Trophoblast cell (in vitro differentiated cells and primary cell): ENCODE measurements at regions not wholly inside any gene's neighbourhood (a gene's known extent, or its start where the extent isn't known, plus 50 kb on each side); places are given as distances from the start of the nearest gene placed in this dataset.

Source experiments
- DNase-seq, 2 donors: peaks; one replicate each; pipeline ENCODE4 v3.0.0-alpha.2; 2016
- H2AFZ ChIP-seq: 2 replicates; pipeline ENCODE4 v1.6.1; 2013; ENCODE audit warnings: low read length, moderate library complexity, mild to moderate bottlenecking; ENCODE audit not compliant: insufficient read depth, poor library complexity
- H2AK5ac ChIP-seq: 2 replicates; pipeline ENCODE4 v1.6.1; 2013; ENCODE audit warnings: mild to moderate bottlenecking, low read length
- H2BK120ac ChIP-seq: 2 replicates; pipeline ENCODE4 v1.6.1; 2013; ENCODE audit warnings: low read length, mild to moderate bottlenecking, moderate library complexity; ENCODE audit not compliant: insufficient read depth, poor library complexity
- H2BK12ac ChIP-seq: 2 replicates; pipeline ENCODE4 v1.6.1; 2013; ENCODE audit warnings: mild to moderate bottlenecking, low read length, moderate library complexity
- H2BK5ac ChIP-seq: 2 replicates; pipeline ENCODE4 v1.6.1; 2013; ENCODE audit warnings: low read length, low read depth, moderate library complexity, mild to moderate bottlenecking; ENCODE audit not compliant: poor library complexity
- H3K14ac ChIP-seq: 2 replicates; pipeline ENCODE4 v1.6.1; 2013; ENCODE audit warnings: mild to moderate bottlenecking, low read length
- H3K18ac ChIP-seq: 2 replicates; pipeline ENCODE4 v1.6.1; 2013; ENCODE audit warnings: mild to moderate bottlenecking, low read length
- H3K23ac ChIP-seq: 2 replicates; pipeline ENCODE4 v1.6.1; 2013; ENCODE audit warnings: low read length
- H3K27ac ChIP-seq: 2 replicates; pipeline ENCODE4 v1.5.1; 2013; ENCODE audit warnings: low read depth, mild to moderate bottlenecking, inconsistent platforms, low read length, moderate library complexity
- H3K27me3 ChIP-seq: 2 replicates; pipeline ENCODE4 v1.6.1; 2013; ENCODE audit warnings: inconsistent platforms, mild to moderate bottlenecking, low read length, moderate library complexity; ENCODE audit not compliant: insufficient read depth
- H3K36me3 ChIP-seq, 2 experiments: 1 replicate in 1 of 2; 2 replicates in 1 of 2; pipeline ENCODE4 v1.6.1; 2013; ENCODE audit warnings: low read length in 2 of 2, mild to moderate bottlenecking in 2 of 2, moderate library complexity in 1 of 2; ENCODE audit not compliant: insufficient read depth in 2 of 2, control insufficient read depth in 1 of 2
- H3K4ac ChIP-seq: 2 replicates; pipeline ENCODE4 v1.6.1; 2013; ENCODE audit warnings: low read depth, mild to moderate bottlenecking, low read length, moderate library complexity
- H3K4me1 ChIP-seq, 2 experiments: 1 replicate in 1 of 2; 2 replicates in 1 of 2; pipeline ENCODE4 v1.6.1; 2013; ENCODE audit warnings: low read length in 2 of 2, mild to moderate bottlenecking in 2 of 2, moderate library complexity in 1 of 2; ENCODE audit not compliant: insufficient read depth in 2 of 2, control insufficient read depth in 1 of 2
- H3K4me2 ChIP-seq: 2 replicates; pipeline ENCODE4 v1.6.1; 2013; ENCODE audit warnings: inconsistent platforms, mild to moderate bottlenecking, low read length, moderate library complexity
- H3K4me3 ChIP-seq: 2 replicates; pipeline ENCODE4 v1.5.1; 2013; ENCODE audit warnings: mild to moderate bottlenecking, low read depth, low read length, inconsistent platforms
- H3K79me1 ChIP-seq: one replicate; pipeline ENCODE4 v1.6.1; 2013; ENCODE audit warnings: low read length
- H3K79me2 ChIP-seq: 2 replicates; pipeline ENCODE4 v1.6.1; 2013; ENCODE audit warnings: low read length, mild to moderate bottlenecking; ENCODE audit not compliant: control insufficient read depth, insufficient read depth, poor library complexity
- H3K9ac ChIP-seq: 2 replicates; pipeline ENCODE4 v1.6.1; 2013; ENCODE audit warnings: mild to moderate bottlenecking, low read length
- H3K9me3 ChIP-seq: 2 replicates; pipeline ENCODE4 v1.6.1; 2013; ENCODE audit warnings: low read depth, mild to moderate bottlenecking, control low read depth, inconsistent platforms, low read length; ENCODE audit not compliant: insufficient read depth
- H4K12ac ChIP-seq: 2 replicates; pipeline ENCODE4 v1.6.1; 2013; ENCODE audit warnings: low read depth, mild to moderate bottlenecking, low read length, moderate library complexity
- H4K8ac ChIP-seq: 2 replicates; pipeline ENCODE4 v1.6.1; 2013; ENCODE audit warnings: low read depth, mild to moderate bottlenecking, low read length, moderate library complexity
- H4K91ac ChIP-seq: one replicate; pipeline ENCODE4 v1.6.1; 2013; ENCODE audit warnings: low read depth, mild to moderate bottlenecking, low read length, moderate library complexity
- WGBS: extraction: QIAGEN DNeasy Blood & Tissue Kit; methylation state at CpG from one replicate; pipeline ENCODE4 v1.1.7; 2013; ENCODE audit warnings: missing lambda C conversion rate; ENCODE audit not compliant: insufficient read length, insufficient coverage; ENCODE audit errors: extremely low coverage; 5-methylcytosine and 5-hydroxymethylcytosine counted together

GRCh38 chr19:28971513-28971912, 241.4 kb downstream of the UQCRFS1 start:
- no peaks in the 10 kb centered on the region for H3K4me1 ChIP-seq
- no peak overlapping the region for H4K91ac ChIP-seq
- no peak overlapping the region for H3K23ac ChIP-seq
- H2AK5ac ChIP-seq: no peak overlapping the region
- H3K36me3 ChIP-seq: no peaks in the 10 kb centered on the region
- no peak overlapping the region for H2AFZ ChIP-seq
- no peak overlapping the region for H3K4me2 ChIP-seq
- no peak for DNase-seq
- H2BK12ac ChIP-seq: no peak overlapping the region
- H3K18ac ChIP-seq: no peak overlapping the region
- H4K8ac ChIP-seq: no peak overlapping the region
- no peak overlapping the region for H3K14ac ChIP-seq
- H3K27ac ChIP-seq: no peak overlapping the region
- H3K9ac ChIP-seq: no peak overlapping the region
- no peak overlapping the region for H2BK120ac ChIP-seq
- no peaks in the 10 kb centered on the region for H3K27me3 ChIP-seq
- H2BK5ac ChIP-seq: no peak overlapping the region
- no peak overlapping the region for H3K4ac ChIP-seq
- no CpG with 5 or more reads among the region's 2 CpGs for WGBS
- H3K79me2 ChIP-seq: no peaks in the 10 kb centered on the region
- no peaks in the 10 kb centered on the region for H3K9me3 ChIP-seq
- H3K79me1 ChIP-seq: no peaks in the 10 kb centered on the region
- no peak overlapping the region for H4K12ac ChIP-seq
- H3K4me3 ChIP-seq: no peak overlapping the region

- Histone ChIP-seq H3K79me1 (no peaks in the 10 kb centered on the region), H3K27ac (no peak overlapping the region), H3K14ac (no peak overlapping the region), H3K36me3 (no peaks in the 10 kb centered on the region), H3K79me2 (no peaks in the 10 kb centered on the region), H3K9me3 (no peaks in the 10 kb centered on the region), H3K18ac (no peak overlapping the region), H2AK5ac (no peak overlapping the region), H4K91ac (no peak overlapping the region), H3K27me3 (no peaks in the 10 kb centered on the region), H3K4me3 (no peak overlapping the region), H3K4ac (no peak overlapping the region), H2BK5ac (no peak overlapping the region), H3K4me1 (no peaks in the 10 kb centered on the region), H4K8ac (no peak overlapping the region), H2AFZ (no peak overlapping the region), H2BK120ac (no peak overlapping the region), H3K23ac (no peak overlapping the region), H2BK12ac (no peak overlapping the region), H3K9ac (no peak overlapping the region), H4K12ac (no peak overlapping the region), H3K4me2 (no peak overlapping the region)
- DNase-seq: no peak
- no CpG with 5 or more reads among the region's 6 CpGs for WGBS
Observed at GRCh38 chr19:28971049-28971448, 241.9 kb downstream of the UQCRFS1 start.

- Histone ChIP-seq H2BK120ac (no peak overlapping the region), H3K27me3 (no peaks in the 10 kb centered on the region), H3K4me1 (no peaks in the 10 kb centered on the region), H3K79me2 (no peaks in the 10 kb centered on the region), H3K14ac (no peak overlapping the region), H3K27ac (no peak overlapping the region), H4K12ac (no peak overlapping the region), H3K4me3 (no peak overlapping the region), H3K4ac (no peak overlapping the region), H3K9me3 (no peaks in the 10 kb centered on the region), H3K36me3 (no peaks in the 10 kb centered on the region), H4K8ac (no peak overlapping the region), H2AFZ (no peak overlapping the region), H4K91ac (no peak overlapping the region), H3K4me2 (no peak overlapping the region), H2BK5ac (no peak overlapping the region), H3K79me1 (no peaks in the 10 kb centered on the region), H3K18ac (no peak overlapping the region), H2BK12ac (no peak overlapping the region), H3K23ac (no peak overlapping the region), H3K9ac (no peak overlapping the region), H2AK5ac (no peak overlapping the region)
- DNase-seq: no peak
- WGBS: no CpG with 5 or more reads among the region's 2 CpGs
Observed at GRCh38 chr19:28968721-28969120, 244.2 kb downstream of the UQCRFS1 start.

GRCh38 chr19:28966737-28967399, 246.1 kb downstream of the UQCRFS1 start:
- Histone ChIP-seq H2BK12ac (no peak overlapping the region), H3K36me3 (no peaks in the 10 kb centered on the region), H3K27me3 (no peaks in the 10 kb centered on the region), H3K4me2 (no peak overlapping the region), H3K4ac (no peak overlapping the region), H3K23ac (no peak overlapping the region), H2BK120ac (no peak overlapping the region), H3K9me3 (no peaks in the 10 kb centered on the region), H3K4me1 (no peaks in the 10 kb centered on the region), H4K8ac (no peak overlapping the region), H2AK5ac (no peak overlapping the region), H3K79me1 (no peaks in the 10 kb centered on the region), H3K14ac (no peak overlapping the region), H3K4me3 (no peak overlapping the region), H3K27ac (no peak overlapping the region), H3K9ac (no peak overlapping the region), H4K12ac (no peak overlapping the region), H3K18ac (no peak overlapping the region), H2BK5ac (no peak overlapping the region), H2AFZ (no peak overlapping the region), H3K79me2 (no peaks in the 10 kb centered on the region), H4K91ac (no peak overlapping the region)
- peak in 1 of 2 donors; percentile 26 for DNase-seq
- WGBS: no CpG with 5 or more reads among the region's 8 CpGs
